ENCODE measurements at regions not wholly inside any gene's neighbourhood (a gene's known extent, or its start where the extent isn't known, plus 50 kb on each side); places are given as distances from the start of the nearest gene placed in this dataset.

GRCh38 chr14:31963587-31963986 lies 113.5 kb upstream of the ARHGAP5 start:
- Mint-ChIP-seq H3K27ac (no peak overlapping the region), H3K4me3 (no peak overlapping the region), H3K4me1 (no peaks in the 10 kb centered on the region), H3K27me3 (peaks cover 3% of the 10 kb centered on the region), H3K9me3 (peaks cover 1% of the 10 kb centered on the region), H3K36me3 (no peaks in the 10 kb centered on the region)
- DNase-seq: no peak
- no peak for ATAC-seq (ENCODE audit: low read depth)
- POLR2A ChIA-PET: no interaction called here

DNA sequence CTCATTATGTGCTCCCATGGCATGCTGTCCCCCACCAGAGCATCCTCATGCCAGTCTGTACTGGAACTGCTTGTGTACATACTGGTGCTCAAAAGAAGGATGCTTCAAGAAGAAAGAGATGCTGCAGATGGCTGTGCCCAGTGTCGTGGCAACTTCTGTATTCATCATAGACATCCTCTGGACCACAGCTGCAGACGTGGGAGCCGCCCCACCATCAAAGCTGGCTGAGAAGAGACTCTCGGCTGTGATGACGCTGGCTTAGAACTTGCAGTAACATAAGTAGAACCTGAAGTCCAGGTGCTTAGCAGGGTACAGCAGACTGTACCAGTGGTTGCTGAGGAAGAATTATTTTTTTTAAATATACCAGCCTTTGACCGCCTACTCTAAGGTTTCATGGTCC lies 112.6 kb upstream of the ARHGAP5 start:
- POLR2A ChIA-PET: no interaction called here
- no peak overlapping the region for H3K4me3 Mint-ChIP-seq
- H3K4me1 Mint-ChIP-seq: no peaks in the 10 kb centered on the region
- H3K9me3 Mint-ChIP-seq: peaks cover 1% of the 10 kb centered on the region
- peaks cover 3% of the 10 kb centered on the region for H3K27me3 Mint-ChIP-seq
- H3K27ac Mint-ChIP-seq: no peak overlapping the region
- ATAC-seq (ENCODE audit: low read depth) (no peak), DNase-seq (no peak)
- no peaks in the 10 kb centered on the region for H3K36me3 Mint-ChIP-seq

- Mint-ChIP-seq H3K4me3 (no peak overlapping the region), H3K4me1 (no peaks in the 10 kb centered on the region), H3K36me3 (no peaks in the 10 kb centered on the region), H3K27ac (no peak overlapping the region), H3K9me3 (peaks cover 1% of the 10 kb centered on the region), H3K27me3 (peaks cover 3% of the 10 kb centered on the region)
- ATAC-seq (ENCODE audit: low read depth): no peak
- DNase-seq: no peak
- POLR2A ChIA-PET: no interaction called here
These were observed 111.9 kb upstream of the ARHGAP5 start for GRCh38 chr14:31965071-31965734.

DNA sequence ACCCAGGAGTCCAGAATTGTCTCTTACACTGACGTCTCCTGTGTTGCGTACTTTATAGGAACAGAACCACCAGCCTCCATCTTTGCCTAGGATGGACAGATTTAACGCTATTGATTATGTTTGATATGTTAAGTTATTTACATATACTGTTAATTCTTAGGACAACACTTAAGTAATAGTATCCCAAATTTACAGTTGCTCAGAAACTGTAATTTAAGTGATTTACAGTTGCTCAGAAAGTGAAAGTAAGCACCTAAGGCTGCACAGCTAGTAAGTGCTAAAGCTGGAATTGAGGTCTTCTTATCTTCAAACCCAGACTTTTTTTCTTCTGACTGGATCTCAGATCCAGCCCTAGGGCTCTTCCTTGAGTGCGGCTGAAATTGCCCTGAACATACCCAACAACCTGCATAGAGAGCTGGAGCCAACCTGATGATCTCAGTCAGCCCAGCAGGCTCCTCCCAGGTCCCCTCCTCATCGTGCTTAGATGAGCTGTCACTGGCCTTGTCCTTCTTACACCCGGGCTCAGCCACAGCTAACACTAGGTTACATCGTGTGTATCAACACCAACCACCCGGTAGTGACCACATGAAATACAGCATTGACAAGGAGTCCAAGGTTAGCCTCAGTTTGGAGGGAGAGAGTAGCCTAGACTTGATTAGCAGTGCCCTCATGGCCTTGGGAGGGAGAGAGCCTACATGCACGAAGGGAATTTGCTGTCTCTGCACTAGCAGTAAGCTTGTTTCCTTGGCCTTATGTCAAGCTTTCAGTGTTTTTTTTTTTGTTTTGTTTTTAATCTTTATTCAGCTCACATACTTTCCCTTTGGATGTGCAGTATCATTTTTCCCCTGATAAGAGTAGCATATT lies 111.1 kb upstream of the ARHGAP5 start:
- Mint-ChIP-seq H3K27me3 (peaks cover 3% of the 10 kb centered on the region), H3K27ac (no peak overlapping the region), H3K4me1 (no peaks in the 10 kb centered on the region), H3K9me3 (no peaks in the 10 kb centered on the region), H3K36me3 (no peaks in the 10 kb centered on the region), H3K4me3 (no peak overlapping the region)
- no peak for DNase-seq
- POLR2A ChIA-PET: no interaction called here
- ATAC-seq (ENCODE audit: low read depth): no peak

GRCh38 chr14:31966896-31967668 lies 110.0 kb upstream of the ARHGAP5 start:
- Mint-ChIP-seq H3K27ac (no peak overlapping the region), H3K4me3 (no peak overlapping the region), H3K4me1 (no peaks in the 10 kb centered on the region), H3K9me3 (no peaks in the 10 kb centered on the region), H3K36me3 (no peaks in the 10 kb centered on the region), H3K27me3 (no peaks in the 10 kb centered on the region)
- DNase-seq (no peak), ATAC-seq (ENCODE audit: low read depth) (no peak)
- POLR2A ChIA-PET: no interaction called here

- Mint-ChIP-seq H3K27ac (no peak overlapping the region), H3K4me3 (no peak overlapping the region), H3K36me3 (no peaks in the 10 kb centered on the region), H3K27me3 (no peaks in the 10 kb centered on the region), H3K4me1 (no peaks in the 10 kb centered on the region), H3K9me3 (peaks cover under 1% of the 10 kb centered on the region)
- POLR2A ChIA-PET: no interaction called here
- ATAC-seq (ENCODE audit: low read depth): no peak
- DNase-seq: no peak
These were observed 109.5 kb upstream of the ARHGAP5 start for GRCh38 chr14:31967669-31967975.

- Mint-ChIP-seq H3K27me3 (no peaks in the 10 kb centered on the region), H3K4me3 (no peak overlapping the region), H3K36me3 (no peaks in the 10 kb centered on the region), H3K27ac (no peak overlapping the region), H3K4me1 (no peaks in the 10 kb centered on the region), H3K9me3 (peaks cover 1% of the 10 kb centered on the region)
- POLR2A ChIA-PET: no interaction called here
- no peak for DNase-seq
- no peak for ATAC-seq (ENCODE audit: low read depth)
These were observed 108.8 kb upstream of the ARHGAP5 start for GRCh38 chr14:31968107-31968810.

DNA sequence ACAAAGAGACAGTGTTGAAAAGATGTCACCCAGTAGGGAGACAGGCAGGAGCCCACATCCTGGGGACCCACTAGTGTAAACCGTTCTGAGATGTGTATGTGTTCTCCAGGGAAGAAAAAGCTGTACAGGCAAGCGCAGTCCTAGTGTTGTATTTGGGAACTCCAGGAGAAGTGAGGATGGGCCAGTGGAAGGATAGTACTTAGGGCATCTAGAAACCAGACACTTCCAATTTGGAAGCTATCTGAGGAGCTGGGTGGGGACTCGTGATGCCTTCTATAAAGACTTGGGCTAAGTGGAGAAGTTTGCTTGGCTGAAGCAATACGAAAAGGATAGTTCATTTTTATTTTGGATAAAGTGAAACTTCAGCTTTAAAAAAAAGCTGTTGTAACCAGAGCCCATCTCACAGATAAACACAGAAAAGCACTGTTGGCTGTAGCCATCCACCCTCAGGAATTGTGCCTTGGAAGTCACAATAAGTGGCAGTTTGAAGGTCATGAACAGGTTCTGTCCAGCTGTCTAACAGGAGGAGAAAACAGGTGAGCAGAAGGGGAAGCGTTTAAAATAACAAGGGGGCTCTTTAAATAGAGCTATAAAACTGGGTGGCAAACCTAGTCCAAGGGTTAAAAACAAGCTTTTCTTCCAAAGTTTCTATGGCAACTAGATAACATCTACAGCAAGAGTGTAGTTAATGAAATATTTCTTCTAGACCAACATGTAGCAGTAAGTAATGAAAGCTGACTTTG lies 108.0 kb upstream of the ARHGAP5 start:
- POLR2A ChIA-PET: no interaction called here
- no peak overlapping the region for H3K4me3 Mint-ChIP-seq
- no peaks in the 10 kb centered on the region for H3K4me1 Mint-ChIP-seq
- ATAC-seq (ENCODE audit: low read depth) (no peak), DNase-seq (no peak)
- H3K27ac Mint-ChIP-seq: no peak overlapping the region
- no peaks in the 10 kb centered on the region for H3K27me3 Mint-ChIP-seq
- H3K9me3 Mint-ChIP-seq: peaks cover 1% of the 10 kb centered on the region
- no peaks in the 10 kb centered on the region for H3K36me3 Mint-ChIP-seq

GRCh38 chr14:31969699-31970240 lies 107.3 kb upstream of the ARHGAP5 start:
- no peak overlapping the region for H3K27ac Mint-ChIP-seq
- no peaks in the 10 kb centered on the region for H3K27me3 Mint-ChIP-seq
- H3K4me1 Mint-ChIP-seq: no peaks in the 10 kb centered on the region

DNA sequence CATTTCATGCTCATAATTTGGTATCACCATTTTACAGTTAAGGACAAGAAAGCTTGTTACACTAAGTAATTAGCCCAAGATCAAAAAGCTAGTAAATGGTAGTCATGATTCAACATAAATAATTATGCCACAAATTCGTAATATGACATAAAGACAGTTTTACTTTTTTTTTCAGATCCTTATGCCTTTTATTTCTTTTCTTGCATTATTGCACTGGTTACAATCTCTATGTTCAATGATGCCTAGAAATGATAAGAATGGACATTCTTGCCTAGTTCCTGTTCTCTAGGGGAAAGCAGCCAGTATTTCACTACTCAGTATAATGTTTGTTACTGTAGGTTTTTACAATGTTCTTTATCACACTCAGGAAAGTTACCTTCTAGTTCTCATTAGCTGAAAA lies 106.4 kb upstream of the ARHGAP5 start:
- H3K27me3 Mint-ChIP-seq: no peaks in the 10 kb centered on the region
- no peak for ATAC-seq (ENCODE audit: low read depth)
- no peak overlapping the region for H3K4me3 Mint-ChIP-seq
- H3K36me3 Mint-ChIP-seq: no peaks in the 10 kb centered on the region
- H3K4me1 Mint-ChIP-seq: no peaks in the 10 kb centered on the region
- H3K9me3 Mint-ChIP-seq: peaks cover 4% of the 10 kb centered on the region
- POLR2A ChIA-PET: no interaction called here
- DNase-seq: no peak
- H3K27ac Mint-ChIP-seq: no peak overlapping the region

More at GRCh38 chr14:31969699-31970240, 107.3 kb upstream of the ARHGAP5 start:
- no peak for DNase-seq
- POLR2A ChIA-PET: no interaction called here
- no peaks in the 10 kb centered on the region for H3K36me3 Mint-ChIP-seq
- H3K9me3 Mint-ChIP-seq: peaks cover 3% of the 10 kb centered on the region
- no peak for ATAC-seq (ENCODE audit: low read depth)
- no peak overlapping the region for H3K4me3 Mint-ChIP-seq

DNA sequence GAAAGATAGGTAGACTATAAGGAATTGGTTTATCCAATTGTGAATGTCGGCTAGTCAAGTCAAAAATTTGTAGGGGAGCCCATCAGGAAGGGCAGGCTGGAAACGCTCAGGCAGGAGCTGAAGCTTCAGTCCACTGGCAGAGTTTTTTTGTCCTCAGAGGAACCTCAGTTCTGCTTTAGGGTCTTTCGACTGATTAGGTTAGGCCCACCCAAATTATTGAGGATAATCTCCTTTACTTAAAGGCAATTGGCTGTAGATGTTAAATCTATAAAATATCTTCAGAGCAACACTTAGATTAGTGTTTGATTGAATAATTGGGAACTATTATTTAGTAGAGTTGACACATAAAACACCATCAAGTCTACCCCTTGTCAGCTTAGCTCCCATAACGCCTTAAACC lies 105.5 kb upstream of the ARHGAP5 start:
- POLR2A ChIA-PET: no interaction called here
- no peaks in the 10 kb centered on the region for H3K27me3 Mint-ChIP-seq
- H3K27ac Mint-ChIP-seq: no peak overlapping the region
- H3K36me3 Mint-ChIP-seq: no peaks in the 10 kb centered on the region
- H3K9me3 Mint-ChIP-seq: peaks cover 6% of the 10 kb centered on the region
- no peak for DNase-seq
- H3K4me1 Mint-ChIP-seq: no peaks in the 10 kb centered on the region
- ATAC-seq (ENCODE audit: low read depth): no peak
- H3K4me3 Mint-ChIP-seq: no peak overlapping the region

DNA sequence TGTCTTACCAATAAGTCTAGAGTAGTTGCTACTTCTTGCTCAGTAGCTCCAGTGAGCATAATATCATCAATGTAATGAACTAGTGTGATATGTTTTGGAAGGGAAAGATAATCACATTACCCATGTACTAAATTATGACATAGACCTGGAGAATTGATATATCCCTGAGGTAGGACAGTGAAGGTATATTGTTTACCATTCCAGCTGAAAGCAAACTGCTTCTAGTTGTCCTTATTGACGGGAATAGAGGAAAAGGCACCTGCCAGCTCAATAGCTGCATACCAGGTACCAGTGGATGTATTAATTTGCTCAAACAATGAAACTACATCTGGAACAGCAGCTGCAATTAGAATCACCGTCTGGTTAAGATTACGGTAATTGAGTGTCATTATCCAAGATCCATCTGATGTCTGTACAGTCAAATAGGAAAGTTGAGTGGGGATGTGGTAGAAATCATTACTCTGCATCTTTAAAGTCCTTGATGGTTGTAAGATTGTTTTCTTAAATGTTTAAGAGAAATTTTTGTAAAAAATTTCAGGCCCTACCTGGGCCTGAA lies 100.0 kb upstream of the ARHGAP5 start:
- Mint-ChIP-seq H3K27me3 (no peaks in the 10 kb centered on the region), H3K27ac (no peak overlapping the region), H3K9me3 (peaks cover 6% of the 10 kb centered on the region), H3K36me3 (no peaks in the 10 kb centered on the region), H3K4me3 (no peak overlapping the region), H3K4me1 (no peaks in the 10 kb centered on the region)
- DNase-seq: no peak
- POLR2A ChIA-PET: no interaction called here
- ATAC-seq (ENCODE audit: low read depth): no peak
